ENCODE measurements at regions not wholly inside any gene's neighbourhood (a gene's known extent, or its start where the extent isn't known, plus 50 kb on each side); places are given as distances from the start of the nearest gene placed in this dataset.

- TF ChIP-seq CTCF (IDR thresholded peaks at IDR 0.05; ENCODE audit: insufficient read depth, low read length, poor library complexity, severe bottlenecking) (no peak), EZH2phosphoT487 (conservative IDR thresholded peaks at IDR 0.05; ENCODE audit: low read length) (no peak)
Observed at GRCh38 chr22:48391820-48392219, 1435.9 kb downstream of the BRD1 start.
